B cell (primary cell): ENCODE measurements at regions not wholly inside any gene's neighbourhood (a gene's known extent, or its start where the extent isn't known, plus 50 kb on each side); places are given as distances from the start of the nearest gene placed in this dataset.
A peak's percentile ranks its signal among the peaks of the same experiment; 100 is the strongest.

ENCODE experiments used
- ATAC-seq: fragments of 200-7000 bp; cut with Tn5 transposase; one replicate; pipeline ENCODE4 v1.10.0; 2021; ENCODE audit warnings: low read depth, mild to moderate bottlenecking, moderate number of reproducible peaks, moderate library complexity
- CTCF ChIA-PET: fragments of 350-600 bp; sonication (Branson Sonifier 250); formaldehyde crosslinking; loops from one replicate; lab custom pipeline; 2021; ENCODE audit warnings: antibody characterized with exemption, inconsistent platforms; lab: Charles Lee
- POLR2A ChIA-PET: fragments of 350-600 bp; sonication (Branson Sonifier 250); formaldehyde crosslinking; loops from one replicate; lab custom pipeline; 2021; ENCODE audit warnings: antibody characterized with exemption; lab: Charles Lee
- DNase-seq: peaks from one replicate; pipeline ENCODE4 v3.0.0; 2013
- H2AFZ ChIP-seq: 2 replicates; pipeline ENCODE4 v1.6.1; 2012; ENCODE audit warnings: mild to moderate bottlenecking, low read depth, low read length; ENCODE audit not compliant: insufficient read depth, poor library complexity, severe bottlenecking
- H3K27ac ChIP-seq, 2 donors: 1 replicate in 1 of 2; 2 replicates in 1 of 2; pipeline ENCODE4 v1.5.1; 2012 to 2013; ENCODE audit warnings: low read length in 2 of 2, mild to moderate bottlenecking in 2 of 2, moderate library complexity in 1 of 2
- H3K27me3 ChIP-seq, 4 experiments: fragments of 200-600 bp in 1 of 4; sonication (generic) in 1 of 4; replicated peaks in 1 of 4; 1 replicate in 2 of 4; 2 replicates in 2 of 4; pipeline versions ENCODE4 v1.6.1 to v1.7.0; 2013 to 2016; ENCODE audit warnings: low read length in 3 of 4, mild to moderate bottlenecking in 2 of 4, mixed read lengths in 1 of 4, moderate library complexity in 1 of 4; ENCODE audit not compliant: insufficient read depth in 4 of 4, control insufficient read depth in 3 of 4; ENCODE audit errors: control extremely low read depth in 1 of 4
- H3K36me3 ChIP-seq, 2 experiments: replicated peaks in 1 of 2; 1 replicate in 1 of 2; 2 replicates in 1 of 2; pipeline versions ENCODE4 v1.6.1 to v1.7.1; 2013; ENCODE audit warnings: low read length in 1 of 2; ENCODE audit not compliant: insufficient read depth in 2 of 2, control insufficient read depth in 1 of 2; ENCODE audit errors: control extremely low read depth in 1 of 2, extremely low read depth in 1 of 2
- H3K4me1 ChIP-seq, 2 donors: fragments of 200-600 bp in 1 of 2; sonication (generic) in 1 of 2; 1 replicate in 1 of 2; 2 replicates in 1 of 2; pipeline versions ENCODE4 v1.5.1 to v1.6.1; 2013 to 2017; ENCODE audit warnings: low read length in 2 of 2; ENCODE audit not compliant: control insufficient read depth in 2 of 2, insufficient read depth in 2 of 2
- H3K4me2 ChIP-seq: replicated peaks from 2 replicates; pipeline ENCODE3; 2012; ENCODE audit warnings: mild to moderate bottlenecking, low read depth, low read length; ENCODE audit not compliant: poor library complexity, severe bottlenecking
- H3K4me3 ChIP-seq, 5 experiments: fragments of 200-600 bp in 1 of 5; sonication (generic) in 1 of 5; 1 replicate in 3 of 5; 2 replicates in 2 of 5; pipeline versions ENCODE4 v1.5.1 to v1.7.0; 2011 to 2016; ENCODE audit warnings: low read length in 4 of 5, mild to moderate bottlenecking in 4 of 5, low read depth in 2 of 5, control low read depth in 1 of 5, moderate library complexity in 1 of 5; ENCODE audit not compliant: insufficient read depth in 1 of 5; ENCODE audit errors: control extremely low read depth in 1 of 5, extremely low read depth in 1 of 5
- H3K79me2 ChIP-seq: fragments of 200-600 bp; sonication (generic); one replicate; pipeline ENCODE4 v1.6.0; 2016; ENCODE audit warnings: low read length; ENCODE audit not compliant: control insufficient read depth, insufficient read depth
- H3K9ac ChIP-seq: fragments of 200-600 bp; sonication (generic); 2 replicates; pipeline ENCODE4 v1.6.1; 2017; ENCODE audit warnings: mild to moderate bottlenecking, low read length, moderate library complexity
- H3K9me3 ChIP-seq, 3 donors: one replicate each; pipeline versions ENCODE4 v1.6.1 to v1.7.1; 2013; ENCODE audit warnings: low read length in 2 of 3; ENCODE audit not compliant: control insufficient read depth in 2 of 3, insufficient read depth in 1 of 3; ENCODE audit errors: control extremely low read depth in 1 of 3
- H4K20me1 ChIP-seq: 2 replicates; pipeline ENCODE4 v1.6.0; 2012; ENCODE audit warnings: mild to moderate bottlenecking, low read length; ENCODE audit not compliant: insufficient read depth, control insufficient read depth, poor library complexity, severe bottlenecking
- H3K27ac Mint-ChIP-seq: one replicate; pipeline ENCODE4 v1.8.0; 2021; ENCODE audit warnings: mixed read lengths
- H3K27me3 Mint-ChIP-seq: one replicate; pipeline ENCODE4 v1.8.0; 2021; ENCODE audit warnings: mixed read lengths
- H3K4me1 Mint-ChIP-seq: one replicate; pipeline ENCODE4 v1.8.0; 2021; ENCODE audit warnings: mixed read lengths
- H3K4me3 Mint-ChIP-seq: one replicate; pipeline ENCODE4 v1.8.0; 2021; ENCODE audit warnings: mixed read lengths
- H3K9me3 Mint-ChIP-seq: one replicate; pipeline ENCODE4 v1.8.0; 2022; ENCODE audit warnings: mixed read lengths; ENCODE audit not compliant: insufficient read depth
- EZH2 ChIP-seq: IDR thresholded peaks from 2 replicates; pipeline ENCODE4 v1.6.1; 2012; ENCODE audit warnings: borderline replicate concordance, low read depth, mild to moderate bottlenecking, moderate library complexity, low read length; ENCODE audit not compliant: insufficient read depth, poor library complexity, severe bottlenecking
- WGBS: methylation state at CpG from one replicate; pipeline ENCODE4 v1.1.5; 2013; ENCODE audit warnings: missing lambda C conversion rate; ENCODE audit not compliant: insufficient coverage; 5-methylcytosine and 5-hydroxymethylcytosine counted together
- intact Hi-C: fragments of 100-400 bp; cut with micrococcal nuclease; formaldehyde crosslinking; loops from one replicate; pipeline ENCODE4 v1.10.0; 2022
- TF ChIP-seq, protein P1 (sequence below): fragments of 200-600 bp; IDR thresholded peaks from one replicate; pipeline ENCODE4 v1.8.0; 2022; ENCODE audit warnings: antibody characterized with exemption, mild to moderate bottlenecking

DNA sequence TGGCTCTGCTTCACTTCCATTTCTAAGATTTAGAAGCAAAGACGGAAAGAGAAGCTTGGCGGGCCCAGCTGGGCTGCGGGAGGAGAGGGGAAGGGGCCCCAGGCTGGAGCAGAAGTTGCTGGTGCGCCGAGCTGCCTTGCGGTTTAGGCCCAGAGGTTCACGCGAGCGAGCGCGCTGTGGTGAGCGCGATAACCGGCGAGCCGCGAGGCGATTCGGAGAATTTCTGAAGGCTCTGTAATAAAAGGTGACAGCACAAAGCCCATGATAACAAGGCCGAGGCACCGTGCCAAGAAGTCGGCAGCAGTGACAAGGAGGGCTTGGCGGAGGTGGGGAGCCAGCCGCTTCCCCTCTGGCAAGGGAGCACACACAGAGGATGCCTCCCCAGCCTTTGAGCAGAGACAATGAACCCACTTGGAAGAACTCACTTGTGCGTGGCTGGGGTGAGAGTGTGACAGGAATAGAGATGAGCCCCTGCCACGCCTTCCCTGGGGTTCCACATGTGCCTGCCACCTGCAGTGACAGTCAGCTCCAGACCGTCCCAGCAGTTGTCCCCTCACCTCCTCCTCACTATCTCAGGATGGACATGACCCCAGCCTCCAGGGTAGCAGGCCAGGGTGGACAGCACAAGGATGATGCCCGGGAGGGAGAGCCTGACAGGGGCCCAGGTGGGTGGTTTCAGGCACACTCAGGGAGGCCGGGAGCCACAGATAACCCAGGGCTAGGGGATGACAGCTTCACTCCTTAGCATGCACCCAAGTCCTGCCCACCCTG is 315.2 kb downstream of the UACA start:
- Mint-ChIP-seq H3K27ac (peak overlapping the region; percentile 37), H3K27me3 (peaks cover 27% of the 10 kb centered on the region), H3K4me3 (peak overlapping the region; percentile 62), H3K4me1 (peaks cover 29% of the 10 kb centered on the region), H3K9me3 (no peaks in the 10 kb centered on the region)
- no peaks in the 10 kb centered on the region for H3K79me2 ChIP-seq
- POLR2A ChIA-PET = interaction anchor here (0.6 kb wide), 2 partner anchors 854 to 996 kb away, joined by 4 to 10 read pairs; partner anchors contain the start of gene RPLP1
- H3K27me3 ChIP-seq = peaks cover 0 to 12% (median under 1%) of the 10 kb centered on the region in 4 experiments
- H3K4me2 ChIP-seq = peak overlapping the region; percentile 61
- CTCF ChIA-PET = interaction anchor here (0.6 to 1.4 kb wide), 2 partner anchors 13 to 19 kb away, joined by 3 to 4 read pairs; no protein-coding TSS in a partner anchor
- peak overlapping the region; percentile 18 for H3K9ac ChIP-seq
- H3K9me3 ChIP-seq = peaks cover 0 to 2% (median 0%) of the 10 kb centered on the region in 3 donors
- peaks cover 21 to 30% of the 10 kb centered on the region in 2 donors for H3K4me1 ChIP-seq
- peak overlapping the region; percentile 23 for H2AFZ ChIP-seq
- DNase-seq (peak; percentile 70), ATAC-seq (peak; percentile 73)
- TF ChIP-seq, protein P1, sequence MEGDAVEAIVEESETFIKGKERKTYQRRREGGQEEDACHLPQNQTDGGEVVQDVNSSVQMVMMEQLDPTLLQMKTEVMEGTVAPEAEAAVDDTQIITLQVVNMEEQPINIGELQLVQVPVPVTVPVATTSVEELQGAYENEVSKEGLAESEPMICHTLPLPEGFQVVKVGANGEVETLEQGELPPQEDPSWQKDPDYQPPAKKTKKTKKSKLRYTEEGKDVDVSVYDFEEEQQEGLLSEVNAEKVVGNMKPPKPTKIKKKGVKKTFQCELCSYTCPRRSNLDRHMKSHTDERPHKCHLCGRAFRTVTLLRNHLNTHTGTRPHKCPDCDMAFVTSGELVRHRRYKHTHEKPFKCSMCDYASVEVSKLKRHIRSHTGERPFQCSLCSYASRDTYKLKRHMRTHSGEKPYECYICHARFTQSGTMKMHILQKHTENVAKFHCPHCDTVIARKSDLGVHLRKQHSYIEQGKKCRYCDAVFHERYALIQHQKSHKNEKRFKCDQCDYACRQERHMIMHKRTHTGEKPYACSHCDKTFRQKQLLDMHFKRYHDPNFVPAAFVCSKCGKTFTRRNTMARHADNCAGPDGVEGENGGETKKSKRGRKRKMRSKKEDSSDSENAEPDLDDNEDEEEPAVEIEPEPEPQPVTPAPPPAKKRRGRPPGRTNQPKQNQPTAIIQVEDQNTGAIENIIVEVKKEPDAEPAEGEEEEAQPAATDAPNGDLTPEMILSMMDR = no peak
- TF ChIP-seq EZH2 = no peak
- intact Hi-C loops = no loop called here
- H3K4me3 ChIP-seq = peak overlapping the region in 2 of 5 experiments; percentile 17 to 24
- H4K20me1 ChIP-seq = no peaks in the 10 kb centered on the region
- no peaks in the 10 kb centered on the region for H3K36me3 ChIP-seq
- 8% methylated on average over 29 of the region's 29 CpGs for WGBS
- no peak overlapping the region for H3K27ac ChIP-seq

DNA sequence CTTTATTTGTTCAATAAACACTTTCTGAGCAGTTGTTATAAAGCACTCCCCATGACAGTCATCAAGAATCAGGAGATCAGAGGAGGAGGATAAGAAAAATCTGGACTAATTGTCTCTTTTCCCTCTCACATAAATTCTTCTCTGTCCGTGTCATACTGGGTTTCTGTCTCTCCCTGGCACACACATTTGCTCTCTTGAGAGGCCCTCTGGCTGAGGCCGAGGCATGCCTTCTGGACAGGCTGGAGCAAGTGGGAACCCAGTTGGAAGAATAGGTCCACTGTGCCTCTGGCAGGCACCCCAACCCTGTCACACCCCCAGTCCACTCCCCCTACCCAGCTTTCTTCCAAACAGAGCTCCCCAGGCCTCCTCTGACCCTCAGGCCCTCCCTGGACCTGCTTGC is 315.8 kb downstream of the UACA start:
- Histone ChIP-seq H3K9ac (peak overlapping the region; percentile 18), H2AFZ (peak overlapping the region; percentile 23), H3K4me3 (peak overlapping the region in 2 of 5 experiments; percentile 17 to 24), H3K36me3 (no peaks in the 10 kb centered on the region), H3K4me2 (peak overlapping the region; percentile 61), H3K9me3 (peaks cover 0 to 2% (median 0%) of the 10 kb centered on the region in 3 donors), H3K27ac (no peak overlapping the region), H4K20me1 (no peaks in the 10 kb centered on the region), H3K4me1 (peaks cover 21 to 30% of the 10 kb centered on the region in 2 donors), H3K27me3 (peaks cover 0 to 12% (median 4%) of the 10 kb centered on the region in 4 experiments), H3K79me2 (no peaks in the 10 kb centered on the region)
- intact Hi-C loops = no loop called here
- TF ChIP-seq EZH2 = no peak
- TF ChIP-seq, protein P1 = no peak
- Mint-ChIP-seq H3K27ac (no peak overlapping the region), H3K4me1 (peaks cover 29% of the 10 kb centered on the region), H3K27me3 (peaks cover 31% of the 10 kb centered on the region), H3K9me3 (no peaks in the 10 kb centered on the region), H3K4me3 (peak overlapping the region; percentile 62)
- POLR2A ChIA-PET = interaction anchor here (0.8 kb wide), 1 partner anchor 166 kb away, joined by 3 read pairs; no protein-coding TSS in a partner anchor
- CTCF ChIA-PET = interaction anchor here (0.6 to 1.4 kb wide), 2 partner anchors 13 to 19 kb away, joined by 3 to 4 read pairs; no protein-coding TSS in a partner anchor
- no peak for ATAC-seq
- no peak for DNase-seq
- 70% methylated on average over 1 of the region's 2 CpGs for WGBS
